ENCODE measurements at regions not wholly inside any gene's neighbourhood (a gene's known extent, or its start where the extent isn't known, plus 50 kb on each side); places are given as distances from the start of the nearest gene placed in this dataset.

GRCh38 chr13:53474878-53475277 lies 446.3 kb downstream of the OLFM4 start:
- no peak for DNase-seq (ENCODE audit: low read depth, low spot score)

DNA sequence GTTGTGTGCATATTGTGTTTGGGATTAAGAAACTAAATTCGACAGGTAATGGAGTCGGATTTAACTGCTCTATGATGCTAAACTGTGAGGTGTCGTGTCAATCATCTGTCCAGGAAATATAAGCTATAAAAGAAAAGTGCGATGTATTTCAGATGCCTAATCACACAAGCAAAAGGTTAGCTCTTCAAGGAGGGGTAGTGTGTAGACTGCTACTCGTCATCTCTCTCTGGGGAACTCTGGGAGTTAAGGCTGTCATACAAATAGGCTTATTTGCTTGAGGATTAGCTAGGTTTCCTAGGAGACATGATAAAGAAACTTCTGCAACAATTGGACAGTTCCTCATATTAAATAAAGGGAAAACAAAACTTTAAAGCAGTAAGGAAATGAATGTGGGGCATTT lies 462.1 kb downstream of the OLFM4 start:
- no peak for DNase-seq (ENCODE audit: low read depth, low spot score)

- no peak for DNase-seq (ENCODE audit: low read depth, low spot score)
Observed at GRCh38 chr13:53494406-53494805, 465.8 kb downstream of the OLFM4 start.

DNA sequence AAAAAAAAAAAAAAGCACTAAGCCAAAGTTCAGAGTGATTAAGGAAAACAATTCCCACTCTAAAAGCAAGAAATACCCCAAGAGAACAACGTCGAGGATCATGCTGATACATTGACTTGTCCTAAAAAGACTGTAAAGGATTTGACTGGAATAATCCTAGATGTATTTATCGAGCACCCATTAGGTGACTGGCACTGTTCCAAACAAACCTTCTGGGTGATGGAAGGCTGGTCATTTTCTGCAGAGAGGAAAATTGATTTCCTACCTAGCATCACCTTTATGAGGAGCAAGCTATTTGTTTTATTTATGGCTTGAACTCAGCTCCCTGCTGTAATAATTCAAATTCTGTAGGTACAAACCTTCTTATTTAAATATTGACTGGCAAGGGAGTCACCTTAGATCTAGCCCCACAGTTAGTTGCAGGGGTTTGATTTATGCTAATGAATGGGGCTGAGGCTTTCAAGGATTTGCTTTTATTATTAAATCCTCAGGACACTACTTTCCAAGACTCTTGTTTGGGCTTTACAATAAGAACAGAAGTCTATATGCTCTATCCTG lies 471.0 kb downstream of the OLFM4 start:
- DNase-seq (ENCODE audit: low read depth, low spot score) = no peak

GRCh38 chr13:53501387-53501786 lies 472.8 kb downstream of the OLFM4 start:
- DNase-seq (ENCODE audit: low read depth, low spot score) = no peak

GRCh38 chr13:53507741-53508140 lies 479.1 kb downstream of the OLFM4 start:
- no peak for DNase-seq (ENCODE audit: low read depth, low spot score)

DNA sequence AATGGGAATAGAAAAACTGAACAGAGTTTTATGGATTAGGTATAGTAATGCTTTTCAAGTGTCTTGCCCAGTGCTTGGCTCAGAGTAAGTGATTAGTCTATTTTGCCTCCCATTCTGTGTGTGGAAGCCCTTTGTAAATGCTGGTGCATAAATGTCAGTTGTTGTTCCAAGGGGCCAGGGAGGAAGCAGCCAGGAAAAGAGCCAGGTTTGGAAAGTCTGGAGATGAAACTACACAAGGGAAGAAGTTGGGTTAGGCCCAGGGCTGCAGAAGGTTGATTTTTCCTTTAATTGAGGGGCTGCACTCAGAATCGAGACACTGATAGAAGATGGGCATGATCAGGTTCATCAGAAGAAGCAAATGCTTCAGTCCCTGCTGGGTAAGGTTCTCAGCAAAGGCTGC lies 484.0 kb downstream of the OLFM4 start:
- no peak for DNase-seq (ENCODE audit: low read depth, low spot score)

DNA sequence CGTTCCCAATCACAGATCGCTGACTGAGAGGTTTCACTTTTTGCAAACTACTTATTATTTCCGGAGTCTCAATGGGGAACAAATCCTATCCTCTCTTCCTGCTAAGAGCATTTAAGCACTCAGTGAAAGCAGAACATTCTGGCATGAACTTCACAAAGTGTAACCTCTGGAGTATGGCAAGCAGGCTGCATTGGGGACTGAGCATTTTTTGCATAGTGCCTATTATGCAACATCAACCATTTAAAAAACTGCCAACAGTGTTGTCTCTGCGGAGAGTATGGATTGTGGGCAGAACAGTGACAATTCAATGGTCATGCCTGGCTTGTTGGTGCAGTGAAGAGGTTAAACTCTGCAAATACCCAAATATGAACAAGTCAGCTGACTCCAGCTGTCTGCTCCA lies 484.6 kb downstream of the OLFM4 start:
- DNase-seq (ENCODE audit: low read depth, low spot score) = no peak

DNA sequence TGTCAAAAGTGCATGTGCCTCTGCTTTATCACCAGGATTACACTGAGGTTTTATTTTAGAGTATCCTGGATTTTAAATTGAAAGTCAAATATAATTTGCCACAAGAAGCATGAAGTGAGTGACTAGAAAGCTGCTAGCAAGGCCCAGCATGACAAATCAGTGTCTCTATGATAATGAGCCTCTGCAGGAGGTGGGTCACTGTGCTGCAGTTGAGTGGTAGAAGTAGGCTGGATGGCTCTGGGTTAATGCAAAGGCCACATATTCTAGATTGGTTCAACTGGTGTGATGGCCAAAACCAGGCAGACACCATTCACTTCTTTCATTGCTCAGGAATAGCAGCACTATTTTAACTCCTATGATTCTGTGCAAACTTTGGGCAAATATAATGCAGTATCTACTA lies 491.5 kb downstream of the OLFM4 start:
- no peak for DNase-seq (ENCODE audit: low read depth, low spot score)

DNA sequence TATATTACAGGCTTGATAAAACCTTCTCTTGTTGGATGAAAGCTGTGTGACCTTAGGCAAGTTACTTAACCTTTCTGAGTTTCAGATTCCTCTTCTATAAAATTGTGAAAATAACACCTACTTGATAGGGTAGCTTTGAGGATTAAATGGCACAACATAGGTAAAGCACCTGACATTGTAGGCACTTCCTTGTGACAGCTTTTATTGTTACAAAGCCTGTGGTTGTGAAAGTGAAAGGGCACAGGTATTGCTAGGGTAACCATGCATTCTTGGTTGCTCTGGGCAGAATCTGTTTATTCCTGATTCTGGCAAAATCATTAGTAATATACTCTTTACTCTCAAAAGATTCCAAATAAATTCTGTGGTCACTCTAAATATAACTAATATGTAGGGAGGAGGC lies 493.4 kb downstream of the OLFM4 start:
- no peak for DNase-seq (ENCODE audit: low read depth, low spot score)

- no peak for DNase-seq (ENCODE audit: low read depth, low spot score)
Observed at GRCh38 chr13:53537586-53537985, 509.0 kb downstream of the OLFM4 start.

DNA sequence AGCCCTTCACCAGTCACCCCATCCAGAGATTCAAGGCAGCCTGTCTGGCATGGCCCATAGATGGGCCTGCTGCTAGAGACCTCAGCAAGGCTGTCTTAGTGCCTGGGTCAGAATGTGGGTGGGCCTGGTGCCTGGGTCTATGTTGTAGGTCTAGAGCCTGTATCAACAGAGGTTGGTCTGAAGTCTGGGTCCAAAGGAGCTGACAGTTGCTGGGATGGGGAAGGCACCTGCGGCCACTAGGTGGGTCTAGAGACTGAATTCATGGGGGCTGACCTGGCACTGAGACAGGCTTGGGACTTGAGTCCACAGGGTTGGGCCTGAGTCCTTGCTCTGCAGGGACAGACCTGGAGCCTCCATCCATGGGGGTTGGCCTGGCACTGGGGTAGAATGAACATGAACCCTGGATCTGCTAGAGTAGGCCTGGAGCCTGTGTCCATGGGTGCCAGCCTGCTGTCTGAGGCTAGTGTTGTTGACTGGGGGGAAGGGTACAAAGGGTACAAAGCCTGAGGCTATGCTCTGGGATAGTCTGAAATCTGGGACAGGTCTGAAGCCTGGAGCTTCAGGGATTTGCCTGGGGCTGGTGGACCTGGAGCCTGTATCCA lies 516.8 kb downstream of the OLFM4 start:
- DNase-seq (ENCODE audit: low read depth, low spot score) = no peak

GRCh38 chr13:53560556-53560955 lies 531.9 kb downstream of the OLFM4 start:
- no peak for DNase-seq (ENCODE audit: low read depth, low spot score)

DNA sequence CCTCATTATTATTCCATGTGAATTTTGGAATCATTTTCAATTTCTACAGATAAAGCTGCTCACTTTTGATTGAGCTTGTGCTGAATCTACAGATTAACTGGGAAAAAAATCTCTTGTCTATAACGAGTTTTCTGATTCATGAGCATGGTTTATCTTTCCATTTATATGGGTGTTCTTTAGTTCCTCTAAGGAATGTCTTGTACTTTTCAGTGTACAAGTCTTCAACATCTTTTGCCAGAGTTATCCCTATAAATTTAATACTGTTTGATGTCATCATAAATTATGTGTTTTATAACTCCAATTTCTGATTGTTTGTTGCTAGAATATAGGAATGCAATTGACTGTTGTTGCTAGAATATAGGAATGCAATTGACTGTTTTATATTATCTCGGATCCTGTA lies 533.8 kb downstream of the OLFM4 start:
- no peak for DNase-seq (ENCODE audit: low read depth, low spot score)

- no peak for DNase-seq (ENCODE audit: low read depth, low spot score)
Observed at GRCh38 chr13:53568491-53568890, 539.9 kb downstream of the OLFM4 start.

DNA sequence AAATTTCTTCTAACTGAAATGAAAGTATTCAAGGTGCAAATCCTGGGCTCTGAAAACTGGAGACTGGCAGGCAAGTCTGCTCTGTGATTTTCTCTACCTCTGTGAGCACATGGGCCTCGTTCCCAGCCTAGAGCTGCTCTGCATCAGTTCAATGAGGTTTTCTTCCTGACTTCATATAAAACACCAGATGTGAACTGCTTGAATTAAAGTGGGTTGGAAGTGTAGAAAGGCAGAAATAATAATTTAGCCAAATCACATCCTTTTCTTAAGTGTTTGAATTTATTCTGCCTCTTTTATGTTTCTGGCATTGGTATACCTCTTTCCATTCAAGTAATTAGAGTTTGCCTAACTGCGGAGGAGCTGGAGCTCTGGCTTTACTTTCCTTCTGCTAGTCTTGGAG lies 540.8 kb downstream of the OLFM4 start:
- no peak for DNase-seq (ENCODE audit: low read depth, low spot score)

GRCh38 chr13:53601113-53601512 lies 572.5 kb downstream of the OLFM4 start:
- DNase-seq (ENCODE audit: low read depth, low spot score) = no peak

GRCh38 chr13:53605326-53605725 lies 576.7 kb downstream of the OLFM4 start:
- no peak for DNase-seq (ENCODE audit: low read depth, low spot score)

- DNase-seq (ENCODE audit: low read depth, low spot score) = no peak
Observed at GRCh38 chr13:53612200-53612599, 583.6 kb downstream of the OLFM4 start.

DNA sequence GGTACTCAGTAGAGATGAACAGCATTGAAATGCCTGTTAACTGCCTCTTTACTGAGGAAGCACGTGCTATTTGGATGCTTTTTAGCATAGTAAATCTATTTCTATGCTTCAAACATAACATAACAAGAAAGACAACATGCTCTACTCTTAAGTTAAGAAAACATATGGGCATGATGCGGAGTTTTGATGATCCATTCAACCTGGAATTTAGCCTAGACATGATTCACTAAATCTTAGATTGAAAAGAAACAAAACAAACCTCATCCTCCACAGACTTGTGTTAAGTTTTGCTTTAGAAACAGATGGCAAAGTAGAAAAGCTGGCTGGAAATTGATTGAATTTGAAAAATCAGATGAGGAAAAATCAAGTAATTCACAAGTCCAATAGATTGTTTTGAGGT lies 593.8 kb downstream of the OLFM4 start:
- no peak for DNase-seq (ENCODE audit: low read depth, low spot score)

GRCh38 chr13:53623146-53623545 lies 594.5 kb downstream of the OLFM4 start:
- no peak for DNase-seq (ENCODE audit: low read depth, low spot score)

- DNase-seq (ENCODE audit: low read depth, low spot score) = no peak
Observed at GRCh38 chr13:53631511-53631910, 602.9 kb downstream of the OLFM4 start.

- no peak for DNase-seq (ENCODE audit: low read depth, low spot score)
Observed at GRCh38 chr13:53638040-53638439, 609.4 kb downstream of the OLFM4 start.

- no peak for DNase-seq (ENCODE audit: low read depth, low spot score)
Observed at GRCh38 chr13:53642306-53642705, 613.7 kb downstream of the OLFM4 start.
